ENCODE measurements at regions not wholly inside any gene's neighbourhood (a gene's known extent, or its start where the extent isn't known, plus 50 kb on each side); places are given as distances from the start of the nearest gene placed in this dataset.

DNA sequence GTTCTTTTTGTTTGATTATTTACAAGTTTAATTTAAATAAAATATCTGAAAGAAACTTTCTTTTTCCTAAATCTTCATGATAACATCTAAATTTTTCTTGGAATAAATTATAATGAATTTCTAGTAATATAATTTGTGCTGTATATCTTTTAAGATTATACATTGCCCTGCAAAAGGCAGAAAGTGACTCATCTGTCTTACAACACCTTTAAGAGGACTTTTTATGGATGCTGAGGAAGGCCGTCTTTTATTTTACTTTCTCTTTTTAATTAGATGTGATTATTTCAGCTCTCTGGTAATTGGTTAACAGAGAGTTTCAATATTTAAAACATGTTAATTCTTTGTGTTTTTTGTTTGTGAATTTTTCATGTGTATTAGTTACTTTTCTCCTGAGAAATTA is 598.4 kb downstream of the RPL10L start:
- TF ChIP-seq GABPA (IDR thresholded peaks at IDR 0.05 in 1 of 2, conservative IDR thresholded peaks at IDR 0.05 in 1 of 2) (no peak), RXRA (IDR thresholded peaks at IDR 0.05) (no peak), JUND (IDR thresholded peaks at IDR 0.05) (no peak), TAF1 (conservative IDR thresholded peaks at IDR 0.05) (no peak), YY1 (IDR thresholded peaks at IDR 0.05) (no peak), FOXA1 (IDR thresholded peaks at IDR 0.05) (no peak), FOXA2 (IDR thresholded peaks at IDR 0.05) (no peak), RAD21 (IDR thresholded peaks at IDR 0.05) (no peak), SP1 (IDR thresholded peaks at IDR 0.05) (no peak), ATF3 (IDR thresholded peaks at IDR 0.05) (no peak), EGR1 (IDR thresholded peaks at IDR 0.05; ENCODE audit: low read depth in 2 of 2) (no peak)
- TF ChIP-seq, protein P1, sequence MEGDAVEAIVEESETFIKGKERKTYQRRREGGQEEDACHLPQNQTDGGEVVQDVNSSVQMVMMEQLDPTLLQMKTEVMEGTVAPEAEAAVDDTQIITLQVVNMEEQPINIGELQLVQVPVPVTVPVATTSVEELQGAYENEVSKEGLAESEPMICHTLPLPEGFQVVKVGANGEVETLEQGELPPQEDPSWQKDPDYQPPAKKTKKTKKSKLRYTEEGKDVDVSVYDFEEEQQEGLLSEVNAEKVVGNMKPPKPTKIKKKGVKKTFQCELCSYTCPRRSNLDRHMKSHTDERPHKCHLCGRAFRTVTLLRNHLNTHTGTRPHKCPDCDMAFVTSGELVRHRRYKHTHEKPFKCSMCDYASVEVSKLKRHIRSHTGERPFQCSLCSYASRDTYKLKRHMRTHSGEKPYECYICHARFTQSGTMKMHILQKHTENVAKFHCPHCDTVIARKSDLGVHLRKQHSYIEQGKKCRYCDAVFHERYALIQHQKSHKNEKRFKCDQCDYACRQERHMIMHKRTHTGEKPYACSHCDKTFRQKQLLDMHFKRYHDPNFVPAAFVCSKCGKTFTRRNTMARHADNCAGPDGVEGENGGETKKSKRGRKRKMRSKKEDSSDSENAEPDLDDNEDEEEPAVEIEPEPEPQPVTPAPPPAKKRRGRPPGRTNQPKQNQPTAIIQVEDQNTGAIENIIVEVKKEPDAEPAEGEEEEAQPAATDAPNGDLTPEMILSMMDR (IDR thresholded peaks at IDR 0.05; ENCODE audit: low read depth, low read length, missing input control): no peak
- TF ChIP-seq, protein P2, sequence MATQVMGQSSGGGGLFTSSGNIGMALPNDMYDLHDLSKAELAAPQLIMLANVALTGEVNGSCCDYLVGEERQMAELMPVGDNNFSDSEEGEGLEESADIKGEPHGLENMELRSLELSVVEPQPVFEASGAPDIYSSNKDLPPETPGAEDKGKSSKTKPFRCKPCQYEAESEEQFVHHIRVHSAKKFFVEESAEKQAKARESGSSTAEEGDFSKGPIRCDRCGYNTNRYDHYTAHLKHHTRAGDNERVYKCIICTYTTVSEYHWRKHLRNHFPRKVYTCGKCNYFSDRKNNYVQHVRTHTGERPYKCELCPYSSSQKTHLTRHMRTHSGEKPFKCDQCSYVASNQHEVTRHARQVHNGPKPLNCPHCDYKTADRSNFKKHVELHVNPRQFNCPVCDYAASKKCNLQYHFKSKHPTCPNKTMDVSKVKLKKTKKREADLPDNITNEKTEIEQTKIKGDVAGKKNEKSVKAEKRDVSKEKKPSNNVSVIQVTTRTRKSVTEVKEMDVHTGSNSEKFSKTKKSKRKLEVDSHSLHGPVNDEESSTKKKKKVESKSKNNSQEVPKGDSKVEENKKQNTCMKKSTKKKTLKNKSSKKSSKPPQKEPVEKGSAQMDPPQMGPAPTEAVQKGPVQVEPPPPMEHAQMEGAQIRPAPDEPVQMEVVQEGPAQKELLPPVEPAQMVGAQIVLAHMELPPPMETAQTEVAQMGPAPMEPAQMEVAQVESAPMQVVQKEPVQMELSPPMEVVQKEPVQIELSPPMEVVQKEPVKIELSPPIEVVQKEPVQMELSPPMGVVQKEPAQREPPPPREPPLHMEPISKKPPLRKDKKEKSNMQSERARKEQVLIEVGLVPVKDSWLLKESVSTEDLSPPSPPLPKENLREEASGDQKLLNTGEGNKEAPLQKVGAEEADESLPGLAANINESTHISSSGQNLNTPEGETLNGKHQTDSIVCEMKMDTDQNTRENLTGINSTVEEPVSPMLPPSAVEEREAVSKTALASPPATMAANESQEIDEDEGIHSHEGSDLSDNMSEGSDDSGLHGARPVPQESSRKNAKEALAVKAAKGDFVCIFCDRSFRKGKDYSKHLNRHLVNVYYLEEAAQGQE (IDR thresholded peaks at IDR 0.05): no peak

All from liver (tissue), 3 donors.